Psoas muscle (tissue), 7 donors: ENCODE measurements at regions not wholly inside any gene's neighbourhood (a gene's known extent, or its start where the extent isn't known, plus 50 kb on each side); places are given as distances from the start of the nearest gene placed in this dataset.

ENCODE experiments used
- ATAC-seq, 4 donors: fragments of 200-7000 bp; cut with Tn5 transposase; one replicate each; pipeline ENCODE4 v1.9.1; 2020; ENCODE audit warnings: moderate library complexity in 3 of 4, mild to moderate bottlenecking in 2 of 4
- DNase-seq, 2 donors: peaks; one replicate each; pipeline ENCODE4 v3.0.0-alpha.2; 2020
- H3K27ac ChIP-seq: fragments of 200-600 bp; one replicate; pipeline ENCODE4 v1.8.0; 2022
- H3K27me3 ChIP-seq, 3 donors: fragments of 200-600 bp in 1 of 3; one replicate each; pipeline versions ENCODE4 v1.6.1 to v1.8.0; 2013 to 2022; ENCODE audit warnings: low read length in 2 of 3, mild to moderate bottlenecking in 2 of 3, moderate library complexity in 1 of 3; ENCODE audit not compliant: insufficient read depth in 3 of 3
- H3K36me3 ChIP-seq, 2 donors: fragments of 200-600 bp in 1 of 2; one replicate each; pipeline versions ENCODE4 v1.6.1 to v1.8.0; 2013 to 2022; ENCODE audit warnings: low read depth in 1 of 2, mild to moderate bottlenecking in 1 of 2, moderate library complexity in 1 of 2; ENCODE audit not compliant: insufficient read depth in 1 of 2
- H3K4me1 ChIP-seq: fragments of 200-600 bp; one replicate; pipeline ENCODE4 v1.8.0; 2022
- H3K4me3 ChIP-seq: fragments of 200-600 bp; one replicate; pipeline ENCODE4 v1.8.0; 2022; ENCODE audit warnings: mild to moderate bottlenecking
- H3K9me3 ChIP-seq: fragments of 200-600 bp; one replicate; pipeline ENCODE4 v1.8.0; 2022
- WGBS, 3 donors: extraction: QIAGEN DNeasy Blood & Tissue Kit; methylation state at CpG; one replicate each; pipeline versions ENCODE4 v1.1.6 to v1.1.7; 2013; 5-methylcytosine and 5-hydroxymethylcytosine counted together
- intact Hi-C, 2 donors: fragments of 100-400 bp; cut with DNase I; formaldehyde crosslinking; loops; one replicate each; pipeline versions ENCODE4 v1.11.0 to v1.14.2; 2022
- TF ChIP-seq, protein P1 (sequence below): fragments of 200-600 bp; IDR thresholded peaks from one replicate; pipeline ENCODE4 v1.8.0; 2022; ENCODE audit warnings: antibody characterized with exemption
- donor health status: healthy with polysubstance abuse.
- donor health status: DM: no; HTN: no; CAD: no; lungs with moderate emphysema.
- donor health status: Bipolar disorder and iron deficiency.
- donor health status: healthy.
- donor health status: DM: yes; HTN: yes; CAD: no.
- donor health status: DM: no; HTN: no; CAD: no.
- donor health status: DM: yes; HTN: yes; CAD: no.

DNA sequence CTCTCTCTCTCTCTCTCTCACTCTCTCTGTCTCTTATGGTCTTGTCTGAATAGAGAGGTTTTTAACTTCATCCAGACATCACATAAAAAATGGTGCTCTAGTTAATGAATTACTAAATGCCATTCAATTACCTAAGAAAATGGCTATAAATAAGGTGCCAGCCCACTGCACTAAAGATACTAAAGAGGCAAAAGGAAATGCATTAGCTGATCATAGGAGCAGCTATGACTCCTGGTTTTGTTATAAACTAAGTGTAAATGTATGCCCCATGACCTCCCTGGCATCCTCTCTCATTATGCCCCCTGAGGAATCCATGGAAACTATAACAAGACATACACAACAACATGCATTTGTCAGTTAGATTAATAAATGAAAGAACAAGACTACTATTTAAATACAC is 57.5 kb upstream of the PDC start:
- no peaks in the 10 kb centered on the region for H3K4me1 ChIP-seq
- TF ChIP-seq, protein P1, sequence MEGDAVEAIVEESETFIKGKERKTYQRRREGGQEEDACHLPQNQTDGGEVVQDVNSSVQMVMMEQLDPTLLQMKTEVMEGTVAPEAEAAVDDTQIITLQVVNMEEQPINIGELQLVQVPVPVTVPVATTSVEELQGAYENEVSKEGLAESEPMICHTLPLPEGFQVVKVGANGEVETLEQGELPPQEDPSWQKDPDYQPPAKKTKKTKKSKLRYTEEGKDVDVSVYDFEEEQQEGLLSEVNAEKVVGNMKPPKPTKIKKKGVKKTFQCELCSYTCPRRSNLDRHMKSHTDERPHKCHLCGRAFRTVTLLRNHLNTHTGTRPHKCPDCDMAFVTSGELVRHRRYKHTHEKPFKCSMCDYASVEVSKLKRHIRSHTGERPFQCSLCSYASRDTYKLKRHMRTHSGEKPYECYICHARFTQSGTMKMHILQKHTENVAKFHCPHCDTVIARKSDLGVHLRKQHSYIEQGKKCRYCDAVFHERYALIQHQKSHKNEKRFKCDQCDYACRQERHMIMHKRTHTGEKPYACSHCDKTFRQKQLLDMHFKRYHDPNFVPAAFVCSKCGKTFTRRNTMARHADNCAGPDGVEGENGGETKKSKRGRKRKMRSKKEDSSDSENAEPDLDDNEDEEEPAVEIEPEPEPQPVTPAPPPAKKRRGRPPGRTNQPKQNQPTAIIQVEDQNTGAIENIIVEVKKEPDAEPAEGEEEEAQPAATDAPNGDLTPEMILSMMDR, result no peak

DNA sequence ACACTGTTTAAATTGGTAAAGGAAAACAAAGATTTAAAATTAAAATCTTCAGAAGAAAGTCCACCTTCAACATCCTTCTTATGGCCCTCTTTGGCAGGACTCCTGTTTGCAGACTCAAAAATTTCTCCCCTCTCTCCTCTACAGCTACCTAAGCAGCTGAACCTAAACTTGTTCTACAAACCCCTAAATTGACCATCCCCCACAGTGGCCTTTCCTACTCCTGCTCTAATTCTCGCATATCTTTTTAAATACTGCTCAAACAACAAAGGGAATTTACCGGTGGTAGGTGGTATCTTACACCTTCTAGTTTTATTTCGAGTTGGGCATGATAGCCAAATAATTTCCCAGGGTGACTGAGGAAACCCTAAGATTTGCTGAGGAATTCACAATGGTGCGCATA is 53.5 kb upstream of the PDC start:
- no peaks in the 10 kb centered on the region for H3K27me3 ChIP-seq
- peaks cover 0 to 3% of the 10 kb centered on the region in 2 donors for H3K36me3 ChIP-seq
- no peaks in the 10 kb centered on the region for H3K4me1 ChIP-seq
- no peak overlapping the region for H3K27ac ChIP-seq
- ATAC-seq (no peak), DNase-seq (no peak)
- TF ChIP-seq, protein P1, result no peak
- no peaks in the 10 kb centered on the region for H3K9me3 ChIP-seq
- WGBS, 3 donors, result 77 to 78% (median 77%) methylated on average over 4 of the region's 4 CpGs
- H3K4me3 ChIP-seq, result no peak overlapping the region
- intact Hi-C loops, result no loop called here

More for the DNA sequence above, 57.5 kb upstream of the PDC start:
- intact Hi-C loops, result no loop called here
- Histone ChIP-seq H3K27ac (no peak overlapping the region), H3K27me3 (no peaks in the 10 kb centered on the region), H3K36me3 (peaks cover 0 to 3% of the 10 kb centered on the region in 2 donors), H3K9me3 (peaks cover under 1% of the 10 kb centered on the region), H3K4me3 (no peak overlapping the region)
- no peak for DNase-seq
- no peak for ATAC-seq

DNA sequence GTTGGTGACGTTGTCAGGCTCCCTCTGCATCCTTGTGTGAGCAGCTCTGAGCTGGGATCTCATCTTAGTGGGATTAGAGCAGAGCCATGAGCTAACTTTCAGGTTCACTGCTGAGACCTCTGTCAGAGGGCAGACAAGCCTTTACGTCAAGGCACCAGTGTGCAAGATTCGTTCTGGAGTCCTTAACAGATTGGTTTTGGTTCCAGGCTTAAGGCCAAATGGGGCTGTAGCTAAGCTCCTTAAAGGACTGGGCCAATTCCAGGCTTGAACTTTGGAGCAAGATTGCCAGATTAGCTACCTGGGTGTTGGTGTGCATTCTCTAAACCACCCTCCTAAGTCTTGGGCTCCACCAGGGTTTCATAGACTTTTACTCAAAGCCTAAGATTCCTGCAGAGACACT is 52.6 kb upstream of the PDC start:
- WGBS, 3 donors, result 63 to 67% (median 66%) methylated on average over 3 of the region's 3 CpGs
- intact Hi-C loops, result no loop called here
- no peaks in the 10 kb centered on the region for H3K27me3 ChIP-seq
- no peak for ATAC-seq
- H3K27ac ChIP-seq, result no peak overlapping the region
- DNase-seq, result no peak
- H3K4me3 ChIP-seq, result no peak overlapping the region
- no peaks in the 10 kb centered on the region for H3K36me3 ChIP-seq
- no peaks in the 10 kb centered on the region for H3K9me3 ChIP-seq
- H3K4me1 ChIP-seq, result no peaks in the 10 kb centered on the region
- TF ChIP-seq, protein P1, result no peak

DNA sequence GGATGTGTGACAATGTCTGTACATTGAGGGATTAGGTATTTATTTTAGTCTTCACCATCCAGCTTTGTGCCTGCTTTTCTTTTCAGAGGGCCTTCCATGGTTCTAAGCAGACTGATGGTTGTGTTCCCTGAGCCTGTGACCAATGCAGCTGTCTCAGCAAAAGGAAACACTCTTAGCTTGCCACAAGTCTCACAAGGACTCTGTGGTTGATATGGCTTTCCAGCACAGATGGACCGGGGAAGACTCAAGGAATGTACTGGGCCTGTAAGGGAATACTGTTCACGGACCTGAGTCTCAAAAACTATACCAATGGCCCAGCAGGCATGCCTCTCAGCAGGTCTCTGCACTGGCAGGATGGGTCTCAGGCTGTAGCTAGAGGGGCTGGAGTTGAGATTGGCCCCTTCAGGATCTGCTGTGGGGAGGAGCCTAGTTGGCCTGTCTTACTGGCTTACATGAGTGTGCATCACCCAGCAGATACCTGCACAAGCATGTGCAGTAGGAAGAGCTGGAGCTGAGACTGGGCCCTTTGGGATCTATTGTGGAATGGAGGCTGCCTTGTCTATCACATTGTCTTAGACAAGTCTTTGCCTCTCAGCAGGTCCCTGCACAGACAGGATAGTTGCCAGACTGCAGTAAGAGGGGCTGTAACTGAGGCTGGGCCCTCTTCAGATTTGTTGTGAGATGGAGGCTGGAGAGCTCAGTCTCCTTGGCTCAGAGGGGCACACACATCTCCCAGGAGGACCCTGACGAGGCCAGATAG is 52.0 kb upstream of the PDC start:
- Histone ChIP-seq H3K27ac (no peak overlapping the region), H3K4me3 (no peak overlapping the region), H3K9me3 (no peaks in the 10 kb centered on the region), H3K36me3 (no peaks in the 10 kb centered on the region), H3K27me3 (no peaks in the 10 kb centered on the region), H3K4me1 (no peaks in the 10 kb centered on the region)
- intact Hi-C loops, result no loop called here
- ATAC-seq, result no peak
- DNase-seq, result no peak
- TF ChIP-seq, protein P1, result no peak
- WGBS, 3 donors, result 84 to 87% (median 87%) methylated on average over 3 of the region's 3 CpGs
